GM12874 (cell line): ENCODE measurements at regions not wholly inside any gene's neighbourhood (a gene's known extent, or its start where the extent isn't known, plus 50 kb on each side); places are given as distances from the start of the nearest gene placed in this dataset.

Experiments
- TF ChIP-seq, protein P1 (sequence below): IDR thresholded peaks from 2 replicates; pipeline ENCODE4 v1.5.1; 2011; ENCODE audit warnings: low read depth, mild to moderate bottlenecking, control low read depth, low read length, moderate library complexity; ENCODE audit not compliant: insufficient read depth

DNA sequence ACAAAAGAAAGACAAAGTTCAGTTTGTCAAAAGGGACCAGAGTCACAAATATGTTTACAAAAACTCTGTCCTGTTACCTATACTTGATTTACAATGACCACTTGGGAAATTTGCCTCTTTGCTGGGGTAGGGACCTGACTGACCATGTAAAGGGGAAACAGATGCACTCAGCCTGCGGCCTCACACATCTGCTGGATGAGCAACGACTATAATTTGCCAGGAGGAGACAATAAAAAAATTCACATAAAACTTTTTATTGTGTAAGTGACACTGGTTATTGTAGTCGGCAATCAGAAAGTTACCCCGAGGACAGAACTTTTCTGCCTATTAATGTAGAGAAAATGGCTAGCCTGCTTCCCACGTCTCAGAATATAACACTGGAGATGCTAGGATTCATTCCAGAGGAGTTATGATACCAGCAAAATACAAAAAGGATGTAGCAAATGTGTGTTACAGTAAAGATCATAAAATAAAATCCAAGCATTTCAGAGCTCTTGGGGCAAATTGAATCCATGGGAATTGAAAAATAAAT lies 415.4 kb upstream of the SPTLC3 start:
- TF ChIP-seq, protein P1, sequence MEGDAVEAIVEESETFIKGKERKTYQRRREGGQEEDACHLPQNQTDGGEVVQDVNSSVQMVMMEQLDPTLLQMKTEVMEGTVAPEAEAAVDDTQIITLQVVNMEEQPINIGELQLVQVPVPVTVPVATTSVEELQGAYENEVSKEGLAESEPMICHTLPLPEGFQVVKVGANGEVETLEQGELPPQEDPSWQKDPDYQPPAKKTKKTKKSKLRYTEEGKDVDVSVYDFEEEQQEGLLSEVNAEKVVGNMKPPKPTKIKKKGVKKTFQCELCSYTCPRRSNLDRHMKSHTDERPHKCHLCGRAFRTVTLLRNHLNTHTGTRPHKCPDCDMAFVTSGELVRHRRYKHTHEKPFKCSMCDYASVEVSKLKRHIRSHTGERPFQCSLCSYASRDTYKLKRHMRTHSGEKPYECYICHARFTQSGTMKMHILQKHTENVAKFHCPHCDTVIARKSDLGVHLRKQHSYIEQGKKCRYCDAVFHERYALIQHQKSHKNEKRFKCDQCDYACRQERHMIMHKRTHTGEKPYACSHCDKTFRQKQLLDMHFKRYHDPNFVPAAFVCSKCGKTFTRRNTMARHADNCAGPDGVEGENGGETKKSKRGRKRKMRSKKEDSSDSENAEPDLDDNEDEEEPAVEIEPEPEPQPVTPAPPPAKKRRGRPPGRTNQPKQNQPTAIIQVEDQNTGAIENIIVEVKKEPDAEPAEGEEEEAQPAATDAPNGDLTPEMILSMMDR = no peak

DNA sequence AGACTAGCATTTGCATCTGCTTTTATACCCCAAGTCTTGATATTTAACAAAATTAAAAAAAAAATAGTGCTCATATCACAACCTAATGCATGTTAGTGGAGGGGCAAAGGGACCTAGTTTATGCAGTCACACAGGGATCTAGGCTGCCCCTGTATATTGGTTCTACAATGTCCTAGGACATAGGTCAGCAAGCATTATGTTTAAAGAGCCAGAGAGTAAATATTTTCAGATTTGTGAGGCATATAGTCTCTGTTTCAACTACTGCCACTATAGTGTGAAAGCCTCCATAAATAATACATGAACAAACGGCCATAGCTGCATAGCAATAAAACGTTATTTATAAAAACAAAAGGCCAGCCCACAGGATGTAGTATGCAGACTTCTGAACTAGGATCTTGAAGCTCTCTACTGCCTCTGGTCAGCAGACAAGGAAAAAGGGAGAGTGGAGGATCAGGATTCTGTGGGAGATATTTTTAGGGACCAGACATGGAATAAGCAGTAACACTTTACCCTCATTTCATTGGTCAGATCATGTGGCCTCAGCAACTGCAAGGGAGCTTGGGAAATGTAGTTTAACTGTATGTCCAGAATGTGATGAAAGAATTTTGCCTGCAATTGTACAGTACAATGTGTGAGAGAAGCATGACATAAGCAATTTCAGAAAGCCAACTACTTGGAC lies 414.2 kb upstream of the SPTLC3 start:
- TF ChIP-seq, protein P1 = no peak

DNA sequence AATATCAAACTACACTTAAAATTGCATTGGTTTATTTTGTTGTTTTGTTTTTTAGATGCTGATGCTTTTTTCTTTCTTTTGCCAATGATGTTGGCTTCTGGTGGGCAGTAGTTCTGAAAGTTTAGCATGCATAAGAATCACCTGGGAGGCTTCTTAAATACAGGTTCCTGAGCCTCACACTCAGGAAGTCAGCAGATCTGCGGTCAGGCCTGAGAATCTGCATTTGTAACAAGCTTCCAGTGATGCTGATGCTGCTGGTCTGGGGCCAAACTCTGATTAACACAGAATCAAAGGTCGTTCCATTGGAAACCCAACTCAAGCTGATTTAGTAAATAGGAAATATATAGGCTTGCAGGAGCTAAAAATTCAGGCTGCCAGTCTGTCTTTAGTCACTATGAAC lies 412.9 kb upstream of the SPTLC3 start:
- TF ChIP-seq, protein P1 = no peak

DNA sequence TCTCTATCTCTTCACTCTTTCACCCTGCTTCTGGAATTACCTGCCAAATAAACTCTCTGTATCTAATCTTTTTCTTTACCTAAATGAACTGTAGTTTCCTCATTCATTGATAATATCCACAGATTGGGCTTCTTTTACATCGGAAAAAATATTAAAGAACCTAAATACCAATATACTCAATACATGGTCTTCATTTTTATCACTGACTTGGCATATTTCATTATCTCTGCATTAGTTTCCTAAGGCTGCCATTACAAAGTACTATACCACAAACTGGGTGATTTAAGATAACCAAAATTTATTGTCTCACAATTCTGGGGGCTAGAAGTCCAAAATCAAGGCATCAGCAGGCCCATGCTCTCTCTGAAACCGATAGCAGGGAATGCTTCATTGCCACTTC lies 411.9 kb upstream of the SPTLC3 start:
- TF ChIP-seq, protein P1 = no peak

DNA sequence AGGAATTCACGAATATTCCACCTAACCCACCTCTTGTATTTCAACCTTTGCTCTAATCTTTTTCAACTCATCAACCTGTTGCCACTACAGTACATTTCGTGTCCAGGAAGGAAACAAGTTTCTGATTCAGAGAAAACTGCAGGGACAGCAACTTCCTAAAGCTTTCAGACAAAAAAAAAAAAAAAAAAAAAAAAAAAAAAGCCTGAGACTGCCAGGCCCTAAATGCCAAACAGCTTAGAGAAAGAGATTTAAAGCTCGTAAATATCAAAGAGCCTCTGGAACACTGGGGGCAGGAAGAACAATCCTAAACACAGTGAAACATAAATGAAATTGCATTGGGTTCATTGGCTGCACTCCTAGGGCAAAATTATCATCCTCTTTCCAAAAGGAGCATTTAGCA lies 411.2 kb upstream of the SPTLC3 start:
- TF ChIP-seq, protein P1 = no peak

DNA sequence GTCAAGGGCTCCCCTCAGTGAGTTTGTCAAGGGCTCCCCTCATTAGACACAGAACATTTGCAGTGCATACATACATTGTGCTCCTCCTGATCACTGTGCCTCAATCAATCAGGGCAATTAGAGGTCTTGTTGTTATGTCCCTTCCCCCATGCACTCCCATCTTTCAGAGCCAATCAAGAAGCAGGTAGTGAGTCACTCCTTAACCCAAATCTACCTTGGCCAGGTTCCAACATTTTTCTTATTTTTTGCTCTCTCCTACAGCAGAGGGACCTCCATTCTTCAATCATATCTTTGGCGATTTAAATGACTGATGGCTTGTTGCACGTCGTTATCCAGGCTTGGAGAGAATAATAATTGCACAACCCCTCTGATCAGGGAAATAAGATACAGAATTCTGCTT lies 409.9 kb upstream of the SPTLC3 start:
- TF ChIP-seq, protein P1 = no peak

DNA sequence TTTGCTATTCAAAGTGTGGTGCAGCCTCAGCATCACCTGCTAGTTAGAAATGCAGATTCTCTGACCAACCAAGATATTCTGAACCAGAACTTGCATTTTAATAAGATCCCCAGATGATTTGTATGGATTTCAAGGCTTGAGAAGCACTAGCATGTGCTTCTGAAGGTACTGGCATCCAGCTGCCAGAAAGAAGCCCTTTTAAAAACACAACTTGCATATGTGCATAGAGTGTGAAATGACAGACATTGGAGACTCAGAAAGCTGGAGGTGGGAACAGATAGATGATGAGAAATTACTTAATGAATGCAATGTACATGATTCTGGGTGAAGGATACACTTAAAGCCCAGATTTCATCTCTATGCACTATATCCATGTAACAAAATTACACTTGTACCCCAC lies 409.3 kb upstream of the SPTLC3 start:
- TF ChIP-seq, protein P1 = no peak
